Keratinocyte (primary cell): ENCODE measurements at regions not wholly inside any gene's neighbourhood (a gene's known extent, or its start where the extent isn't known, plus 50 kb on each side); places are given as distances from the start of the nearest gene placed in this dataset.
"Not testable (repeated sequence)": the region's sequence is repeated elsewhere in the genome, so short reads cannot be mapped to it uniquely, and the experiment has no call there.

Source experiments
- DNase-seq: peaks from one replicate; pipeline ENCODE4 v3.0.0-alpha.2; 2011; ENCODE audit warnings: low read depth, missing footprints, low spot score
- FAIRE-seq: peaks from 2 replicates; lab custom pipeline; 2011; peaks lifted over from hg19 to GRCh38; lab: Jason Lieb, UNC
- H2AFZ ChIP-seq: 2 replicates; pipeline ENCODE4 v1.6.0; 2012; ENCODE audit warnings: low read length, control low read depth, inconsistent platforms; ENCODE audit not compliant: control insufficient read depth
- H3K27ac ChIP-seq: 2 replicates; pipeline ENCODE4 v1.5.1; 2011; ENCODE audit warnings: low read length; ENCODE audit not compliant: control insufficient read depth, insufficient read depth
- H3K27me3 ChIP-seq: 3 replicates; pipeline ENCODE4 v1.6.0; 2011; ENCODE audit warnings: low read length; ENCODE audit not compliant: control insufficient read depth, insufficient read depth; ENCODE audit errors: extremely low read depth
- H3K36me3 ChIP-seq, 2 experiments: 2 replicates in 1 of 2; 3 replicates in 1 of 2; pipeline ENCODE4 v1.5.1; 2011; ENCODE audit warnings: low read length in 2 of 2, mild to moderate bottlenecking in 1 of 2; ENCODE audit not compliant: control insufficient read depth in 2 of 2, insufficient read depth in 2 of 2; ENCODE audit errors: extremely low read depth in 1 of 2
- H3K4me1 ChIP-seq: 3 replicates; pipeline ENCODE4 v1.5.1; 2011; ENCODE audit warnings: low read length; ENCODE audit not compliant: control insufficient read depth, insufficient read depth; ENCODE audit errors: extremely low read depth
- H3K4me2 ChIP-seq: 3 replicates; pipeline ENCODE4 v1.6.0; 2011; ENCODE audit warnings: low read depth, low read length; ENCODE audit not compliant: control insufficient read depth, insufficient read depth; ENCODE audit errors: extremely low read depth
- H3K4me3 ChIP-seq, 3 experiments: fragments of 200-600 bp in 1 of 3; sonication (generic) in 1 of 3; 2 replicates in 2 of 3; 3 replicates in 1 of 3; pipeline ENCODE4 v1.5.1; 2011 to 2016; ENCODE audit warnings: low read length in 3 of 3, mild to moderate bottlenecking in 3 of 3, control low read depth in 2 of 3, inconsistent platforms in 1 of 3, low read depth in 1 of 3, mixed read lengths in 1 of 3, mixed run types in 1 of 3, moderate library complexity in 1 of 3; ENCODE audit not compliant: control insufficient read depth in 2 of 3, insufficient read depth in 2 of 3; ENCODE audit errors: extremely low read depth in 1 of 3
- H3K79me2 ChIP-seq: 2 replicates; pipeline ENCODE4 v1.6.0; 2012; ENCODE audit warnings: low read length; ENCODE audit not compliant: control insufficient read depth, insufficient read depth
- H3K9ac ChIP-seq: 3 replicates; pipeline ENCODE4 v1.6.0; 2011; ENCODE audit warnings: low read length; ENCODE audit not compliant: control insufficient read depth, insufficient read depth; ENCODE audit errors: extremely low read depth
- H3K9me1 ChIP-seq: 3 replicates; pipeline ENCODE4 v1.6.0; 2011; ENCODE audit warnings: low read length; ENCODE audit not compliant: control insufficient read depth, insufficient read depth; ENCODE audit errors: extremely low read depth
- H3K9me3 ChIP-seq: 2 replicates; pipeline ENCODE4 v1.5.1; 2012; ENCODE audit warnings: low read depth, low read length; ENCODE audit not compliant: control insufficient read depth
- H4K20me1 ChIP-seq: 3 replicates; pipeline ENCODE4 v1.6.0; 2011; ENCODE audit warnings: low read length; ENCODE audit not compliant: control insufficient read depth, insufficient read depth; ENCODE audit errors: extremely low read depth
- dilution Hi-C: fragments of 300-500 bp; cut with MboI; formaldehyde crosslinking; loops from one replicate; pipeline ENCODE4 v1.7.0; 2020; ENCODE audit warnings: low sequenced_read_pairs; ENCODE audit not compliant: extremely low pct_ligation_motif_present

- FAIRE-seq, H3K9me3 ChIP-seq, dilution Hi-C loops, H3K27ac ChIP-seq, H3K9me1 ChIP-seq, H3K9ac ChIP-seq, H3K4me3 ChIP-seq, DNase-seq, H3K36me3 ChIP-seq, H3K4me2 ChIP-seq, H3K4me1 ChIP-seq, H3K79me2 ChIP-seq, H4K20me1 ChIP-seq, H2AFZ ChIP-seq, H3K27me3 ChIP-seq: not testable (repeated sequence)
These were observed 799.9 kb downstream of the NAP1L3 start for GRCh38 chrX:92873359-92874055.

DNA sequence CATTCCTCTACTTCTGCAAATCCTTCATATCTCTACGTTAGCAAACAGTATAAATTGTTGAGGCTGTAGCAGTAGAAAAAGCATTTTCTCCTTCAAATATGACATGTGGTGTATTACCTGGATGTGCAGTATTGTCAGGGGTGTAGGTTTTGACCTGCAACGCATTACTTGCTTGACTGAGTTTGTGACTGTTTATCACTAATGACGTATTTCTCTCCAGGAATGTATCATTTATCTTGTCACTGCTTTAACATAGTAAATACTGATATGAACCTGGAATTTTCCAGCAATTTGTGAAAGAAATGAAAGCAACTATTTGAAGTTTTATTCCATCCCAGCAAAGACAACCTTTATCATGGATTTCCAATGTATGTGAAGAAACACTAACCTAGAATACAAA lies 823.4 kb downstream of the NAP1L3 start:
- dilution Hi-C loops, H3K9me3 ChIP-seq, H3K9ac ChIP-seq, H3K27ac ChIP-seq, H3K79me2 ChIP-seq, DNase-seq, H3K27me3 ChIP-seq, H3K4me2 ChIP-seq, H3K4me3 ChIP-seq, H3K9me1 ChIP-seq, H2AFZ ChIP-seq, H3K36me3 ChIP-seq, H3K4me1 ChIP-seq, H4K20me1 ChIP-seq: not testable (repeated sequence)
- peak; percentile 44 for FAIRE-seq

GRCh38 chrX:92843920-92844319 lies 829.5 kb downstream of the NAP1L3 start:
- H3K9ac ChIP-seq, H3K27me3 ChIP-seq, H2AFZ ChIP-seq, dilution Hi-C loops, H3K4me3 ChIP-seq, DNase-seq, H3K79me2 ChIP-seq, H3K36me3 ChIP-seq, H3K9me3 ChIP-seq, H3K4me1 ChIP-seq, H3K9me1 ChIP-seq, H3K27ac ChIP-seq, H3K4me2 ChIP-seq, H4K20me1 ChIP-seq: not testable (repeated sequence)
- FAIRE-seq, result peak; percentile 94

- H3K9me3 ChIP-seq, DNase-seq, H3K9me1 ChIP-seq, H3K4me1 ChIP-seq, H3K79me2 ChIP-seq, H3K27me3 ChIP-seq, dilution Hi-C loops, H3K27ac ChIP-seq, H4K20me1 ChIP-seq, H3K4me2 ChIP-seq, H2AFZ ChIP-seq, H3K36me3 ChIP-seq, H3K9ac ChIP-seq, H3K4me3 ChIP-seq: not testable (repeated sequence)
- peak; percentile 80 for FAIRE-seq
These were observed 840.6 kb downstream of the NAP1L3 start for GRCh38 chrX:92832750-92833149.

DNA sequence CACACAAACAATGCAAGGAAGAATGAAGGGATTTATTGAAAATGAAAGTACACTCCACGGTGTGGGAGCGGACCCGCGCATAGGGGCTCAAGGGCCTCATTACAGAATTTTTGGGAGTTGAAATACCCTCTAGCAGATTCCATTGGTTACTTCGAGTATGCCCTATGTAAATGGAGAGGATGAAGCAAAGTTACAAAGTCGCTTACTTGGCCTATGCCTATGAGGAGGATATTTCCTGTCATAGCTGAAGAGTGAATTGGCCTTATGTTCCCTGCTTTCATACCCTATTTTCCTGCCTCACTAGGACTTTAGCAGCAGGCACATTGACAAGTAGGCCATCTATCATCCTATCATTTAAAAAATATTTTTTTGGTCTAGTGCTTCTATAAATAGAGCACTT lies 843.3 kb downstream of the NAP1L3 start:
- H3K27me3 ChIP-seq, H3K4me3 ChIP-seq, H4K20me1 ChIP-seq, H3K9me3 ChIP-seq, H3K4me1 ChIP-seq, H3K79me2 ChIP-seq, FAIRE-seq, H3K9ac ChIP-seq, H3K9me1 ChIP-seq, H3K4me2 ChIP-seq, dilution Hi-C loops, DNase-seq, H3K27ac ChIP-seq, H2AFZ ChIP-seq, H3K36me3 ChIP-seq: not testable (repeated sequence)
